K562 (cell line): ENCODE measurements at regions not wholly inside any gene's neighbourhood (a gene's known extent, or its start where the extent isn't known, plus 50 kb on each side); places are given as distances from the start of the nearest gene placed in this dataset.

Source experiments
- ATF4 ChIP-seq: fragments of 450-650 bp; formaldehyde crosslinking; IDR thresholded peaks from 2 replicates; pipeline ENCODE4 v1.4.0; 2022; ENCODE audit warnings: mild to moderate bottlenecking, moderate library complexity
- CHD7 ChIP-seq: fragments of 200-600 bp; sonication (generic); IDR thresholded peaks from one replicate; pipeline ENCODE4 v1.6.1; 2012; ENCODE audit warnings: mild to moderate bottlenecking, low read depth, low read length, inconsistent platforms
- HLTF ChIP-seq: fragments of 450-650 bp; IDR thresholded peaks from 2 replicates; pipeline ENCODE4 v1.6.1; 2016
- NONO ChIP-seq, 2 experiments: fragments of 200-400 bp in 1 of 2; fragments of 450-650 bp in 1 of 2; formaldehyde crosslinking in 1 of 2; IDR thresholded peaks; 2 replicates each; pipeline ENCODE4 v1.6.1; 2017; ENCODE audit warnings: low read depth in 2 of 2, mild to moderate bottlenecking in 2 of 2, moderate library complexity in 2 of 2, low read length in 1 of 2
- POLR2G ChIP-seq: fragments of 200-400 bp; formaldehyde crosslinking; IDR thresholded peaks from 2 replicates; pipeline ENCODE4 v1.6.1; 2017; ENCODE audit warnings: low read depth, mild to moderate bottlenecking, antibody characterized with exemption, low read length, moderate library complexity
- SNRNP70 ChIP-seq: fragments of 200-400 bp; formaldehyde crosslinking; optimal IDR thresholded peaks from 2 replicates; pipeline ENCODE3; 2017; ENCODE audit warnings: low read depth, low read length
- ZNF140 ChIP-seq: fragments of 250-450 bp; sonication (Bioruptor Pico); IDR thresholded peaks from 2 replicates; pipeline ENCODE4 v1.8.0; 2021; ENCODE audit warnings: moderate library complexity, mild to moderate bottlenecking, inconsistent platforms

- TF ChIP-seq CHD7 (no peak), HLTF (no peak), POLR2G (no peak), NONO (IDR thresholded peaks at IDR 0.05; ENCODE audit: low read depth in 2 of 2, low read length in 1 of 2) (no peak), ZNF140 (CRISPR knock-in tag) (no peak), ATF4 (no peak), SNRNP70 (no peak)
Observed at GRCh38 chr17:68142595-68142994, 105.2 kb upstream of the AMZ2 start (continued).
